ENCODE measurements at regions not wholly inside any gene's neighbourhood (a gene's known extent, or its start where the extent isn't known, plus 50 kb on each side); places are given as distances from the start of the nearest gene placed in this dataset.

DNA sequence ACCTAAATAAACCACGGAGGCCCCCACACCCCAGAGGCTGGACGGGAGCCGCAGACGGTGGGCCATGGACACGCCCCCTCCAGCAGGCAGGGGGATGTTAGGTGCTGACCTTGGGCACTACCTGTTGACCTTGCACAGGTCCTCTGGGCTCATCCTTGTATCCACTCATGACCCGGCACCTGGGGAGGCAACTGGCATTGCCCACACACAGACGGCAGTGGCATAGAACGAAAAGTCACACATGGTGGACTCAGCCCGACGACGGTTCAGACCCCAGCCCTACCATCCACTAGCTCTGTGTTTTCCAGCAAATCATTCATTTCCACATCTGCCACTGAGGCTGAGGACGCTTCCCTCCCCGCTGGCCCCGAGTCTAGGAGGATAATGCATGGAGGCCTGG is 247.7 kb upstream of the PPP2R2D start:
- DNase-seq = no peak

DNA sequence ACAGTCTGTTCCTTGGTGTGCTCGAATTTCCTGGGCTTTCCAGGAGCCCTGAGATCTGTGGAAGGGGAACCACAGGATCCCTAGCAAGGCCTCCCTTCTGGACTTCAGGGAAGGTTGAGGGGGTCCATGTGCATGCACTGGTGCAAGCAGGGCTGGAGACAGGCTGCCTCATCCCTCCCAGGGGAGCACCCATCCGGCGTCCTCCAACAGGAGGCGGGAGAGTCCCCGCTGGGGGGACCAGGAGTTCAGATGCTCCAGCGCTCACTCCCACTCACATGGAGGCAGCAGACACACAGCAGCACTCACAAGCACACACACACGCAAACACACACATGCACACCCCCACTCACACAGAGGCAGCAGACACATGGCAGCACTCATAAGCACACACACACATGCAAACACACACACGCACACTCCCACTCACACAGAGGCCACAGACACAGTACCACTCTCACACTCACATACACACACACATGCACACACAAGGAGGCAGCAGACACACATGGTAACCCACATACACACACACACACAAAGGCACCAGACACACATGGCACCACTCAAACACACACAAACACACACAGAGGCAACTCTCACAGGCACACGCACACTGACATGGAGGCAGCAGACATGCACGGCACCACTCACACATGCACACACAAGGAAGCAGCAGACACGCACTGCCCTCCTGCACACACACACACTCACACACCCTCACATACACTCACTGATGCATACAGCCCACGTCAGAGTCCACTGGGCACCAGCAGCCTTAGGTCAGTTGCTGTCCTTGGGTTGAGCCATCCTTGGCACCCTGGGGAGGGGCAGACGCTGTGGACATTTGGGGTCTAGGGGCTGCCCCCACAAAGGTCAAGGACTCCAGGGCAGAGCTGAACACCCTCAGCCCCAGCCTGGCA is 247.0 kb upstream of the PPP2R2D start:
- DNase-seq = no peak

- DNase-seq = no peak
Observed at GRCh38 chr10:131654471-131655087, 246.2 kb upstream of the PPP2R2D start.

DNA sequence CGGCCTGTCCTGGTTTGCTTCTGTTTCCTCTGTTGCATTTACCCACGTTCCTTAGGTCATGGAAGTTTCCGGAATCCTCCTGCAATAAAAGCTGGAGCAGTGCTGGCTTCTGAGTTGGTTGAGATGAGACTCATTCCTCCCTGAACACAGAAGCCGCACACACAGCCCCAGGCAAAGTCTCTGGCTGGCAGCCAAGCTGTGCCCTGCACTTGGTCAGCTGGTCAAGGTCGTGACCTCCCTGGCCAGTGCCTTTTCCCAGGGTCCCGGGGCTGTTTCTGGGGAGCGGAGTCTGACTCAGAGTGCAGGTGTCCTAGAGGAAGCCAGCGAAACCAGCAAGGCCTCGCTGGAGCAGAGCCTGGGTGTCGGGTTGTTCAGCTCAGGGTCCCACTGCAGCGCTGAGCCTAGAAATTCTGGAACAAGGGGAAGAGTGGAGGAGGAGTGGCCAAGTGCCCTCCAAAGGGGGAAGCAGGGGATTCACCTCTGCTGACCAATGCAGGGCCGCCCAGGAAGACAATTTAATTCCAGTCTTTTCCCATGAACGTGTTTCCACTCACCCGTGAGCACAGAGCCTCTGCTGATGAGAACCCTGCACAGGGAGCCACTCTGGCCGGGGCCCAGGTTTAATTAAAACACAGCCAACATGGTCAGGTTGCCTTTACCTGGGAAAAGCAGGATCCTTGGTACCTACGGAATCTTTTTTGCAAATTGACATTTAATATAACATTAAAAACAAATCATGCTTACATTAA is 245.5 kb upstream of the PPP2R2D start:
- DNase-seq = no peak

- DNase-seq = no peak
Observed at GRCh38 chr10:131656009-131656408, 244.8 kb upstream of the PPP2R2D start.

DNA sequence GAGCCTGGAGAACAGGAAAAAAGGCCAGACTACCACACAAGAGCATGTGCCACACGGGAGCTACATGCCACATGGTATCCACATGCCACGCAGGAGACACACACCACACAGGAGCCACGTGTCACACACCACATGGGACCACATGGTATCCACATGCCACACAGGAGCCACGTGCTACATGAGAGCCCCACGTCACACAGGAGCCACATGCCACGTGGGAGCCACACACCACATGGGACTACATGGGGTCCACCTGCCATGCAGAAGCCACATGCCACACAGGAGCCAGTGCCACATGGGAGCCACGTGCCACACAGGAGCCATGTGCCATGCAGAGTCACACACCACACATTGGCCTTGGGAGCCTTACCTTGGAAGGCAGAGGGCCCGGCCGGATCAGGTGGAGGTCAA is 244.4 kb upstream of the PPP2R2D start:
- DNase-seq = no peak

DNA sequence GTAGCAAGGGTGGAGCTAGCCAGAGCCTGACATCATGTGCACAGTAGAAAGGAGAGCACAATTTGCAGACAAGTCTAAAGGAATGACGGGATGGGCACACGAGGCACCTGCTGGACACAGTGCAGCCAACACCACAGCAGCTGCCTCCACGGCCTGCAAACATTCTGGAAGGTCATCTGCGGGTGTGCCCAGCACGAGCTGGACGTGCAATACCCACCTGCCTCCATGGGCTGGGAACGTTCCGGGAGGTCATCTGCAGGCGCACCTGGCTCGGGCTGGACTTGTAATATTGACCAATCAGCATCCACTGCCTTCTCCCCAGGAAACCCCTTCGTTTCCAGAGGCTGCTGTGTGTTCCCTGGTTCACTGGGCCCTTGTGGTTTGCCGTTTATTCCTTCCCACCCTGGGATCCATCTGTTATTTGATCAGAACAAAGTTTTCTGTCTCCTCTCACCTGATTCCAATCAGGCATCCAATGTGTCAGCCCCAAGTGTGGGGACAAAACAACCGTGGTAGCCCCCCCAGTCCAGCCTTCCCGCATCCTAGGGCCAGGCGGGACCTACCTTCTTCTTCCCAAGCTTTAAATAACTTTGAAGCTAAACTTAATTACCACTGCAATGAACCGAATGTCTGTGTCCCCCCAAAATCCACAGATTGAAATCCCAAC is 243.4 kb upstream of the PPP2R2D start:
- no peak for DNase-seq

DNA sequence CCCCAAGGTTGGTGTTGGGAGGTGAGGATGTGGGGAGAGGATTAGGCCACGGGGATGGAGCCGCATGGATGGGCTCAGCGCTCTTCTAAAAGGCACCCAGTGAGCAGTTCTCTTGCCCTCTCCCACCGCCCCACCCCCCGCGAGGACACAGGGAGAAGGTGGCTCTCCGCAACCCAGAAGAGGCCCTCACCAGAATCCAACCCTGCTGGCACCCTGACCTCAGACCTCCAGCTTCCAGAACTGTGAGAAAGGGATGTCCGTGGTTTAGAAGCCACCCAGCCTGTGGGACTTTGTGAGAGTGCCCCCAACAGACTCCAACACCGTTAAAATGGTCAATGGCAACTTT is 242.8 kb upstream of the PPP2R2D start:
- DNase-seq = no peak

GRCh38 chr10:131658476-131659110 is 242.2 kb upstream of the PPP2R2D start:
- no peak for DNase-seq

DNA sequence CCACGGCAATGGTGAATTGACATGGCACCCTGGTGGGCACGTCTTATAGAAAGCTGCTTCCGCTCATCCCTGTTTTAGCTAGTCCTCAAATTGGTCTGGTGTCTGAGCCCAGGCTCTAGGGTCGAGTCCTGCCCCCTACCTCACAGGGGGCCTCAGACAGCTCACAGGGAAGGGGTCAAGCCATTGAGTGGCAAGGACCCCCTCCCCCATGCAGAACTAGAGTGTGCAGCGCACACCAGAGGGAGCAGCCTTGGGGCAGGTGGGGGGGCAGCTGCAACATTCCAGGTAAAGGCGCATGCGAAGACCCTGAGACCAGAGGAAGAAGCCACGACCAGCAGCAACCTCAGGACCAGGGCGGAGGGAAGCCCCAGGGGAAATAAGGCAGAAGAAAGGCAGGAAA is 240.4 kb upstream of the PPP2R2D start:
- DNase-seq = no peak

DNA sequence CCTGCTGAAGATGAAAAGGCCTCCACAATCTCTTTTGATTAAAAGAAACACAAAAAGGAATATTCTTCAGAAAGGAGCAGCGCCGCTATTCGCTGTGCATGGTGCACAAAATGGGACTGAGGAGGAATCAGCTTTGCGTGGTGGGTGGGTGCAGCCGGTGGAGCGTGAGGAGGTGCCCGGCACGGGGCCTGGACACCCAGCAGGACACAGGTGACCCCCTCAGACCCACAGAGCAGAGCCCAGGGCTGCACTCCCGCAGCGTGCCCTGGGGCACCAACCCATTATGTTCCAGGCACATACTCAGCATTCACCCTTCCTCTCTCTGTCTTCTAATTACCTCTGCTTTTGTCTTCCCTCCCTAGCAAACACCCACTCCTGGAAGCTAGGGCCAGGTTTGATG is 238.0 kb upstream of the PPP2R2D start:
- no peak for DNase-seq

DNA sequence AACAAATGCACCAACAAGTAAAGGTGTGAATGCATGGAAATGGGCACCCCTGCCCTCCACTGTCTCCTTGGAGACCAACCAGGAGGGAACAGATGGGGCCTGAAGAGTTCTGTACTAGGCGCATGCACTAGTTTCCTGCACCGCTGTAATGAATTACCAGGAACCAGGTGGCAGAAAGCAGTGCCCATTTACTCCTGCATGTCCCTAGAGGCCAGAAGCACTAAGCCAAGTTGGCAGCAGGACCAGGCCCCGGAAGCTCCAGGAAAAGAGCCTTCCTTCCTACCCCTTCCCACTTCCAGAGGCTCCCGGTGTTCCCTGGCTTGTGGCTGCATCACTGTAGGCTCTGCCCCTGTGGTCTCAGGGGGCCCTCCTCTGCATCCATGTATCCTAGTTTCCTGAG is 237.5 kb upstream of the PPP2R2D start:
- DNase-seq = no peak

GRCh38 chr10:131666091-131666490 is 234.7 kb upstream of the PPP2R2D start:
- no peak for DNase-seq

DNA sequence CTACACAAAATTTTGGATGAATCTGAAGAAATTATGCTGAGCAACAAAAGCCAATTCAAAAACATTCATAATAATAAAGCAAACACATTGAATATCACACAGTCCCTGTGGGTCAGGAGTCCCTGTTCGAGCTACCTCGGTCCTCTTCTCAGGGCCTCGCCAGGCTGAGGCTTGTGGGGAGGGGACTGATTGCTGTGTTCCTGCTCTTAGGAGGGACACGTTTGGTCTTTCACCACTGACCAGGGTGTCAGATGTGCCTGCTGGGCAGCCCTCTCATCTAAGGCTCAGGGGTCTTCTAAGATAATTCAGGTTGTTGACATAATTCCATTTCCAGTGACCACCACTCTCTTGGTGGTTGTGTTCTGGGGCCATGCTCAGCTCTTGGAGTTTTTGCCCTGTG is 233.8 kb upstream of the PPP2R2D start:
- DNase-seq = no peak

- DNase-seq = no peak
Observed at GRCh38 chr10:131667561-131667960, 233.2 kb upstream of the PPP2R2D start.

DNA sequence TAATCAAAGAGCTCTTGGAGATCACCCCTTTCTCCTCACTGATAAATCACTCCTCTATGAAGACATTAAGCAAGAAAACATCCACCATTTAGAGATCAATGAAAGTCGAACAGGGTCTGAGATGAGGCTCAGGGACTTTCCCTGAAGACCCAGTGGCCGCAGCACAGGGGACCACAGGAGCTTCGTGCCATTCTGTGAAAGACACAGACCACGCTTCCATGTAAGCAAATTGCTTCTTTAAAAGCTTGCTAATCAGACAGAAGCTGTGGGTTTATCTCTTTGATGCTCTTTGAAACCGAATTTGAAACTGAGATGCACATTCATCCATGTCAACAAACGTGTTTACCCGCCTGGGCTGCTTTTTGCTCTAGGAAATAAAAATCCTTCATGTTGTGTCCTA is 231.9 kb upstream of the PPP2R2D start:
- no peak for DNase-seq

DNA sequence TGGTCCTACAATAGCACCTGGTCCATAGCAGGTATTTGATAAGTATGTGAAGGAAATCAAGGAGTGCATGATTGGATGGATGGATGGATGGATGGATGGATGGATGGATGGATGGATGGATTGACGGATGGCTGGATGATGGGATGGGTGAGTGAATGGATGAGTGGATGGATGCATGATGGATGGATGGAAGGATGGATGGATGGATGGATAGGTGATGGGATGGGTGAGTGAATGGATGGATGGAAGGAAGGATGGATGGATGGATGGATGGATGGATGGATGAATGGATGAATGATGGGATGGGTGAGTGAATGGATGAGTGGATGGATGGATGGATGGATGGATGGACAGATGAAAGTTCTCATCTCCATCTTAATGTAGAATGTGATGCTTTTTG is 231.0 kb upstream of the PPP2R2D start:
- no peak for DNase-seq

DNA sequence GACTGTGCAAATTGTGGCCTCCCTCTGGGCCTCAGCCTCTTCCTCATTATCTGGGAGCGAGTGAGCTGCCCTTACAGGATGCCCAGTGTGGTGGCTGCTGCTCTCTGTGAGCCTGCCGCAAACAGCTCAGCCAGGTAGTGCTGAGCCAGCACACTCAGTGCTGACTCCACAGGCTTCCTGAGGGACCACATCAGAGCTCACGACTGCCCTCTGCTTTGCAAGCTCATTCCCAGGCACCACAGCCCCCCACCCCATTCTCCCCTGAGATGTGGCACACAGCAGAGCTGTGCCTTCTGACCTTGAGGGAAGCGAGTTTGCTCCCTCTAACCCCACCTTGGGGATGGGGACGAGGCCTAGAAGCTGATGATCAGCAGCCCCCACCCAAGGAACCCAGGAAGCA is 230.5 kb upstream of the PPP2R2D start:
- DNase-seq = no peak

DNA sequence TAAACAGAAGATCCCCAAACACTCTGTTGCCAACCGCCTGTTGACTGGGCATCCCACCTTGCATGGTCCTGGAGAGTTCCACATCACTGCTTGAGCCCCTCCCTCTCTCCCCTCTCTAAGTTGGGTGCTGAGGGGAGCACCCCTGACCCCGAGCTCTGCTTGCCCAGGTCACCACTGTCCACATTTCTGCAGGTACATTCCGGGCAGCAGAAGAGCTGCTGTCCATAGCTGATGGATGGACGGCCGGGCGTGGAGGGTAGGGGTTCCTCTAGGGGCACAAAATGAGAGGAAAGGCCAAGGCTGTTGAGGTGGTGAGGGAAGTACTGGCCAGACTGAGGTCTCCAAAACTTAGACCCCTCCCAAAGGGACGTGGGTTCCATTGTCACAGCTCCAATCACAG is 227.4 kb upstream of the PPP2R2D start:
- DNase-seq = no peak

DNA sequence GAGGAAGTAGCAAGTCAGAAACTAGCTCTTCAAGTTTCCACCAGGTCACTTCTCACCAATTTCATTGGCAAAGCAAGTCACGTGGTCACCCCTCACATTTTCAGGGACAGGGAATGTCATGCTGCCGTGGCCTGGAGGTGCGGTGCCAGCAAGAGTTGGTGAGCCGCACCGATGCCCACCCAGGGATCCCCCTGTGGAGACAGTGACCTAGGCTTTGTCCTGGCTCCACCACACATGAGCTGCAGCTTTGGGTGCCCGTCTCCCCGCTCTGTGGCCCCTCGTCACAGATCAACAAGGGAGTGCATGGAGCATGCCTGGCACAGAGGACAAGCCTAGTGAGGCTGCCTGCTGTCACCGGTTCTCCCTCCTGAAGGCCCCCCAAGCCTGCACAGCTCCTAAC is 226.7 kb upstream of the PPP2R2D start:
- DNase-seq = no peak

GRCh38 chr10:131675104-131675503 is 225.7 kb upstream of the PPP2R2D start:
- DNase-seq = no peak

- no peak for DNase-seq
Observed at GRCh38 chr10:131676046-131676799, 224.6 kb upstream of the PPP2R2D start.

Data from 8988T (cell line).